Endothelial cell of umbilical vein (primary cell): ENCODE measurements at regions not wholly inside any gene's neighbourhood (a gene's known extent, or its start where the extent isn't known, plus 50 kb on each side); places are given as distances from the start of the nearest gene placed in this dataset.

Experiments
- BruUV-seq: library from RNA; stranded (reverse); fragments of 400-500 nt; replicated peaks from 2 replicates; lab custom pipeline; 2021; lab: Mats Ljungman, UMichigan
- CTCF ChIA-PET: fragments of 300-600, 350-600 bp; sonication (Branson Sonifier 250); formaldehyde crosslinking; loops from one replicate; lab custom pipeline; 2021; ENCODE audit warnings: antibody characterized with exemption, inconsistent platforms; lab: Charles Lee
- POLR2A ChIA-PET: fragments of 300-600, 350-600 bp; sonication (Branson Sonifier 250); formaldehyde crosslinking; loops from one replicate; lab custom pipeline; 2021; ENCODE audit warnings: antibody characterized with exemption, inconsistent platforms; lab: Charles Lee
- DNase-seq: peaks from one replicate; pipeline ENCODE4 v3.0.0-alpha.2; 2011; ENCODE audit warnings: low read depth, low spot score
- FAIRE-seq: peaks from 2 replicates; lab custom pipeline; 2011; peaks lifted over from hg19 to GRCh38; lab: Jason Lieb, UNC
- H2AFZ ChIP-seq: 2 replicates; pipeline ENCODE4 v1.6.0; 2012; ENCODE audit warnings: low read depth, low read length, control low read depth, inconsistent platforms
- H3K27ac ChIP-seq: 2 replicates; pipeline ENCODE4 v1.5.1; 2011; ENCODE audit warnings: low read depth, mild to moderate bottlenecking, control low read depth, low read length, moderate library complexity; ENCODE audit not compliant: insufficient read depth
- H3K27me3 ChIP-seq, 2 experiments: 2 replicates each; pipeline versions ENCODE4 v1.6.0 to v1.6.1; 2011; ENCODE audit warnings: low read length in 2 of 2, mixed read lengths in 1 of 2; ENCODE audit not compliant: control insufficient read depth in 2 of 2, insufficient read depth in 2 of 2
- H3K36me3 ChIP-seq, 2 experiments: 2 replicates in 1 of 2; 3 replicates in 1 of 2; pipeline ENCODE4 v1.5.1; 2011; ENCODE audit warnings: low read length in 2 of 2, mild to moderate bottlenecking in 1 of 2, moderate library complexity in 1 of 2; ENCODE audit not compliant: control insufficient read depth in 2 of 2, insufficient read depth in 2 of 2; ENCODE audit errors: extremely low read depth in 1 of 2
- H3K4me1 ChIP-seq: 3 replicates; pipeline ENCODE4 v1.5.1; 2011; ENCODE audit warnings: mild to moderate bottlenecking, low read length; ENCODE audit not compliant: control insufficient read depth, insufficient read depth; ENCODE audit errors: extremely low read depth
- H3K4me2 ChIP-seq: 2 replicates; pipeline ENCODE4 v1.6.1; 2011; ENCODE audit warnings: low read length, control low read depth, mixed read lengths; ENCODE audit not compliant: insufficient read depth
- H3K4me3 ChIP-seq, 3 experiments: fragments of 200-600 bp in 1 of 3; sonication (generic), shearing (Covaris generic) in 1 of 3; replicated peaks in 1 of 3; 2 replicates each; pipeline ENCODE4 v1.5.1; 2011 to 2016; ENCODE audit warnings: control low read depth in 3 of 3, low read length in 3 of 3, mild to moderate bottlenecking in 2 of 3, inconsistent platforms in 1 of 3, low read depth in 1 of 3, moderate library complexity in 1 of 3; ENCODE audit not compliant: insufficient read depth in 1 of 3
- H3K79me2 ChIP-seq: 2 replicates; pipeline ENCODE4 v1.6.0; 2012; ENCODE audit warnings: low read length, inconsistent platforms; ENCODE audit not compliant: control insufficient read depth, insufficient read depth
- H3K9ac ChIP-seq: replicated peaks from 2 replicates; pipeline ENCODE3; 2011; ENCODE audit warnings: low read length, control low read depth; ENCODE audit not compliant: insufficient read depth; ENCODE audit errors: extremely low read depth
- H3K9me1 ChIP-seq: replicated peaks from 3 replicates; pipeline ENCODE4 v1.6.0; 2011; ENCODE audit warnings: mild to moderate bottlenecking, low read length; ENCODE audit not compliant: control insufficient read depth, insufficient read depth; ENCODE audit errors: extremely low read depth
- H3K9me3 ChIP-seq: replicated peaks from 2 replicates; pipeline ENCODE4 v1.5.1; 2012; ENCODE audit warnings: low read length, inconsistent platforms; ENCODE audit not compliant: control insufficient read depth, insufficient read depth
- H4K20me1 ChIP-seq: replicated peaks from 2 replicates; pipeline ENCODE3; 2011; ENCODE audit warnings: mild to moderate bottlenecking, low read length; ENCODE audit not compliant: control insufficient read depth, insufficient read depth; ENCODE audit errors: extremely low read depth
- CTCF ChIP-seq, 2 donors: IDR thresholded peaks; 1 replicate in 1 of 2; 2 replicates in 1 of 2; pipeline ENCODE4 v1.5.1; 2011; ENCODE audit warnings: low read length in 2 of 2, mild to moderate bottlenecking in 2 of 2, moderate library complexity in 2 of 2, control low read depth in 1 of 2, inconsistent platforms in 1 of 2, low read depth in 1 of 2; ENCODE audit not compliant: insufficient read depth in 1 of 2; ENCODE audit errors: extremely low read depth in 1 of 2
- EZH2 ChIP-seq: IDR thresholded peaks from 2 replicates; pipeline ENCODE4 v1.6.1; 2012; ENCODE audit warnings: borderline replicate concordance, low read depth, mild to moderate bottlenecking, moderate library complexity, low read length, inconsistent platforms; ENCODE audit not compliant: severe bottlenecking
- FOS ChIP-seq: IDR thresholded peaks from 2 replicates; pipeline ENCODE4 v1.6.1; 2011; ENCODE audit warnings: mild to moderate bottlenecking, low read length, moderate library complexity, borderline replicate concordance; ENCODE audit not compliant: insufficient read depth
- GATA2 ChIP-seq: IDR thresholded peaks from 2 replicates; pipeline ENCODE4 v1.7.0; 2011; ENCODE audit warnings: low read depth, mild to moderate bottlenecking, moderate library complexity, mixed read lengths, low read length; ENCODE audit not compliant: insufficient read length, insufficient read depth
- JUN ChIP-seq: IDR thresholded peaks from 2 replicates; pipeline ENCODE4 v1.6.1; 2011; ENCODE audit warnings: borderline replicate concordance, low read depth; ENCODE audit not compliant: insufficient read length, insufficient read depth
- MAX ChIP-seq: IDR thresholded peaks from 2 replicates; pipeline ENCODE4 v1.6.1; 2011; ENCODE audit not compliant: insufficient read depth, insufficient read length
- MYC ChIP-seq: IDR thresholded peaks from one replicate; pipeline ENCODE4 v1.6.1; 2011; ENCODE audit warnings: mild to moderate bottlenecking, low read depth, low read length
- POLR2A ChIP-seq: IDR thresholded peaks from 2 replicates; pipeline ENCODE4 v1.6.1; 2012; ENCODE audit warnings: low read depth, mild to moderate bottlenecking, control low read depth, low read length
- POLR2AphosphoS5 ChIP-seq: IDR thresholded peaks from 2 replicates; pipeline ENCODE4 v1.6.1; 2012; ENCODE audit warnings: low read depth, mild to moderate bottlenecking, control low read depth, low read length, moderate library complexity; ENCODE audit not compliant: insufficient read depth
- dilution Hi-C: fragments of 300-500 bp; cut with MboI; formaldehyde crosslinking; loops from one replicate; pipeline ENCODE4 v1.15.0; 2019; ENCODE audit warnings: low sequenced_read_pairs; ENCODE audit not compliant: extremely low pct_ligation_motif_present
- intact Hi-C: fragments of 100-400 bp; cut with micrococcal nuclease; formaldehyde crosslinking; loops from one replicate; pipeline ENCODE4 v1.10.0; 2022

GRCh38 chr4:104163820-104164219, 330.9 kb downstream of the CXXC4 start:
- TF ChIP-seq POLR2A (no peak), JUN (no peak)
- no peak for FAIRE-seq
- H3K4me1 ChIP-seq: no peaks in the 10 kb centered on the region
- no peak overlapping the region for H3K4me2 ChIP-seq
- CTCF ChIA-PET: no interaction called here
- no peaks in the 10 kb centered on the region for H3K27me3 ChIP-seq
- H4K20me1 ChIP-seq: no peaks in the 10 kb centered on the region
- POLR2A ChIA-PET: no interaction called here
- dilution Hi-C loops (no loop called here), intact Hi-C loops (no loop called here)
- DNase-seq: no peak
- no peaks in the 10 kb centered on the region for H3K36me3 ChIP-seq
- H2AFZ ChIP-seq: no peak overlapping the region
- no TSS peak for BruUV-seq
- no peak overlapping the region for H3K27ac ChIP-seq
- no peaks in the 10 kb centered on the region for H3K9me1 ChIP-seq
- H3K9me3 ChIP-seq: peaks cover 2% of the 10 kb centered on the region
- no peak overlapping the region for H3K9ac ChIP-seq
- no peaks in the 10 kb centered on the region for H3K79me2 ChIP-seq
- no peak overlapping the region for H3K4me3 ChIP-seq

DNA sequence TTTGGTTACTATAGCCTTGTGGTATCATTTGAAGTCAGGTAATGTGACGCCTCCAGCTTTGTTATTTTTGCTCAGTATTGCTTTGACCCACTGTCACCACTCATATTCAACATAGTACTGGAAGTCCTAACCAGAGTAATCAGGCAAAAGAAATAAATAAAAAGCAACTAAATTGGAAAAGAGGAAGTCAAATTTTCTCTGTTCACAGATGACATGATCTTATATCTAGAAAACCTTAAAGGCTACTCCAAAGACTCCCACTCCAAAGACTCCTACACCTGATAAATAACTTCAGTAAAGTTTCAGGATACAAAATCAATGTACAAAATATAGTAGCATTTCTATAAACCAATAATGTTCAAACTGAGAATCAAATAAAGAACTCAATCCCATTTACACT, 348.6 kb downstream of the CXXC4 start:
- CTCF ChIA-PET: no interaction called here
- no peaks in the 10 kb centered on the region for H3K4me1 ChIP-seq

More for the DNA sequence above, 348.6 kb downstream of the CXXC4 start:
- H3K9me3 ChIP-seq: peaks cover 2% of the 10 kb centered on the region
- dilution Hi-C loops: no loop called here
- no peaks in the 10 kb centered on the region for H3K9me1 ChIP-seq
- H4K20me1 ChIP-seq: no peaks in the 10 kb centered on the region
- TF ChIP-seq CTCF (IDR thresholded peaks at IDR 0.05; ENCODE audit: extremely low read depth in 1 of 2, insufficient read depth in 1 of 2, low read depth in 1 of 2, low read length in 2 of 2): no peak
- TF ChIP-seq POLR2A: no peak
- TF ChIP-seq POLR2AphosphoS5: no peak
- TF ChIP-seq MAX: no peak
- no peak for TF ChIP-seq FOS
- TF ChIP-seq MYC: no peak
- no peak for TF ChIP-seq JUN
- TF ChIP-seq GATA2: no peak
- TF ChIP-seq EZH2: no peak
- H3K4me3 ChIP-seq: no peak overlapping the region
- intact Hi-C loops: no loop called here
- H3K9ac ChIP-seq: no peak overlapping the region
- POLR2A ChIA-PET: no interaction called here
- no peak overlapping the region for H2AFZ ChIP-seq
- no peaks in the 10 kb centered on the region for H3K79me2 ChIP-seq
- no peaks in the 10 kb centered on the region for H3K36me3 ChIP-seq
- H3K4me2 ChIP-seq: no peak overlapping the region
- BruUV-seq: no TSS peak
- H3K27ac ChIP-seq: no peak overlapping the region
- no peaks in the 10 kb centered on the region for H3K27me3 ChIP-seq
- DNase-seq (no peak), FAIRE-seq (no peak)
